Kidney epithelial cell (primary cell): ENCODE measurements at regions not wholly inside any gene's neighbourhood (a gene's known extent, or its start where the extent isn't known, plus 50 kb on each side); places are given as distances from the start of the nearest gene placed in this dataset.

ENCODE experiments used
- DNase-seq: peaks from one replicate; pipeline ENCODE4 v3.0.0-alpha.2; 2010; ENCODE audit warnings: low read depth
- H3K27me3 ChIP-seq: 2 replicates; pipeline ENCODE4 v1.6.0; 2011; ENCODE audit warnings: low read length; ENCODE audit not compliant: control insufficient read depth, insufficient read depth
- H3K36me3 ChIP-seq: 2 replicates; pipeline ENCODE4 v1.5.1; 2011; ENCODE audit warnings: low read length; ENCODE audit not compliant: control insufficient read depth, insufficient read depth
- H3K4me3 ChIP-seq: 2 replicates; pipeline ENCODE4 v1.5.1; 2011; ENCODE audit warnings: low read depth, mild to moderate bottlenecking, control low read depth, low read length
- TF ChIP-seq, protein P1 (sequence below): IDR thresholded peaks from 2 replicates; pipeline ENCODE4 v1.5.1; 2011; ENCODE audit warnings: mild to moderate bottlenecking, moderate library complexity, low read length, control low read depth, inconsistent platforms; ENCODE audit not compliant: insufficient read depth, poor library complexity, severe bottlenecking

DNA sequence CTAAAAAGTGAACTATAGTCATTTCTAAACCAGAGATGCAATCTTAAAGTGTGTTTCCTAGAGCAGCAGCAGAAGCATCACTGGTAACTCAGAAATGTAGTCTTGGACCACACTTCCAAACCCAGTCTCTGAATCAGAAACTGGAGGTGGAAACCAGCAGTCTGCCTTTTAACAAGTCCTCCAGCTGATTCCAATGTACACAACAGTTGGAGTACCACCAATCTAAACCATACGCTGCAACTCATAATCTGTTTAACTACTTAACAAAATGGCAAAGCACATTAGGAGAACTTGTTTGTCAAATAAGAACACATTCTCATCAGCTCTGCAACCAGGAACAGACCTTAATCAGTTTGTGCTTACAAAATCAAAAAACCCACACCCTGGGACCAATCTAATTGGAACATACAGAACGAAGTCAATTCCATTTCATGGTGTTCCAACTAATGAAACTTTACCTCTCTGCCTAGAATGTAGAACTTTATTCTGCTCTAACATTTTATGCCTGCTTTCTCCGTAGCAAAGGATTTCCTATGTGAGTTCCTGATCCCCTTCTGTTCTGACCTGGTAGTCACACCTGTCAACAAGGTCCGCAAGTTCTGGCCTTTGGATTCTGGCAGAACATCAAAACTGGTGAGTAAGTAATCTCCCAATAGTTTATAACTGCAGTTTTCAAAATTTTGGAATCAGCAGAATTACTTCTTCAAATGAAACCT lies 390.4 kb downstream of the HTR1B start:
- Histone ChIP-seq H3K4me3 (no peak overlapping the region), H3K36me3 (no peaks in the 10 kb centered on the region), H3K27me3 (no peaks in the 10 kb centered on the region)
- TF ChIP-seq, protein P1, sequence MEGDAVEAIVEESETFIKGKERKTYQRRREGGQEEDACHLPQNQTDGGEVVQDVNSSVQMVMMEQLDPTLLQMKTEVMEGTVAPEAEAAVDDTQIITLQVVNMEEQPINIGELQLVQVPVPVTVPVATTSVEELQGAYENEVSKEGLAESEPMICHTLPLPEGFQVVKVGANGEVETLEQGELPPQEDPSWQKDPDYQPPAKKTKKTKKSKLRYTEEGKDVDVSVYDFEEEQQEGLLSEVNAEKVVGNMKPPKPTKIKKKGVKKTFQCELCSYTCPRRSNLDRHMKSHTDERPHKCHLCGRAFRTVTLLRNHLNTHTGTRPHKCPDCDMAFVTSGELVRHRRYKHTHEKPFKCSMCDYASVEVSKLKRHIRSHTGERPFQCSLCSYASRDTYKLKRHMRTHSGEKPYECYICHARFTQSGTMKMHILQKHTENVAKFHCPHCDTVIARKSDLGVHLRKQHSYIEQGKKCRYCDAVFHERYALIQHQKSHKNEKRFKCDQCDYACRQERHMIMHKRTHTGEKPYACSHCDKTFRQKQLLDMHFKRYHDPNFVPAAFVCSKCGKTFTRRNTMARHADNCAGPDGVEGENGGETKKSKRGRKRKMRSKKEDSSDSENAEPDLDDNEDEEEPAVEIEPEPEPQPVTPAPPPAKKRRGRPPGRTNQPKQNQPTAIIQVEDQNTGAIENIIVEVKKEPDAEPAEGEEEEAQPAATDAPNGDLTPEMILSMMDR: no peak
- DNase-seq: no peak

DNA sequence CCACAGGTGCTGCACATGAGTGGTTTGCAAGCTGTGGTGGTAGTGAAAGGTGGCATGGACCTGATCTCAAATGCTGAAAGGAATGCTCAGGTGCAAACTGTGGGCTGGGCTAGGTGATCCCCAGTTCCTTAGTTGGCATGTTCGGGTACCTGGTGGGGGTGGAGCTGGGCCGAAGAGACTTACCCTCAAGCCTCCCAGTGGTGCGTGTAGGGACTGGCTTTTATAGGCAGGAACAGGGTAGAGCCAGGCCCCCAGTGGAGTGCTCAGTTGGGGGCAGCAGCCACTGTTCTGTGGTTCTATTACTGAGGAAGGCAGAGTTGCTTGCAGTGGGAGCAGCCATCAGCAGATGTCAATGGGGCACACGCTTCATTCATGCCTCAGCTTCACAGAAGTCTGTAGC lies 399.8 kb downstream of the HTR1B start:
- no peak overlapping the region for H3K4me3 ChIP-seq
- DNase-seq: no peak
- no peaks in the 10 kb centered on the region for H3K36me3 ChIP-seq
- H3K27me3 ChIP-seq: no peaks in the 10 kb centered on the region
- TF ChIP-seq, protein P1: no peak

DNA sequence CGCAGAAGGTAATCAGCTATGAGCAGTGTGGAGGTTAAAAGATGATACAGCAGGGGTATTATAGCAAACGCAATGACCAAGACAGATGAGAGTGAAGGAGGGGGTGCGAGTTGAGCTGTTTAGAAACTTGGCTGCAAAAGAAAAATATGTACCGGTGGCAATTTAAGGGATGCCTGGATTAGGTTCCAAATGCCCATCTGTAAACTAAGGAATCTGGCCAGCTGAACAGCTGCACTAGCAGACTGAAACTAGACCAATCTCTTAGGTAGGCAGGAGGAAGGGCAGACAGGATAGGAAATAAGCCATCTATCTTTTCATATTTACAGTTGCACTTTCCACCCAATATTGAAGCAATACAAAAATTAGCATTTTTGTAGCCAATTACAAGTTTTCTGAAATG lies 407.6 kb downstream of the HTR1B start:
- Histone ChIP-seq H3K4me3 (no peak overlapping the region), H3K27me3 (no peaks in the 10 kb centered on the region), H3K36me3 (no peaks in the 10 kb centered on the region)
- TF ChIP-seq, protein P1: no peak
- DNase-seq: no peak

GRCh38 chr6:77040568-77041195 lies 422.6 kb downstream of the HTR1B start:
- H3K36me3 ChIP-seq: no peaks in the 10 kb centered on the region
- no peaks in the 10 kb centered on the region for H3K27me3 ChIP-seq
- TF ChIP-seq, protein P1: no peak
- H3K4me3 ChIP-seq: no peak overlapping the region
- no peak for DNase-seq

GRCh38 chr6:77038807-77039206 lies 424.5 kb downstream of the HTR1B start:
- Histone ChIP-seq H3K27me3 (no peaks in the 10 kb centered on the region), H3K36me3 (no peaks in the 10 kb centered on the region), H3K4me3 (no peak overlapping the region)
- DNase-seq: no peak
- TF ChIP-seq, protein P1: no peak
